Esophagus muscularis mucosa (tissue), 4 donors: ENCODE measurements at regions not wholly inside any gene's neighbourhood (a gene's known extent, or its start where the extent isn't known, plus 50 kb on each side); places are given as distances from the start of the nearest gene placed in this dataset.

ENCODE experiments used
- DNase-seq: peaks from one replicate; pipeline ENCODE4 v3.0.0-alpha.2; 2017; ENCODE audit errors: extremely low spot score
- H3K27ac ChIP-seq, 4 donors: fragments of 200-600 bp; sonication (generic); replicated peaks in 1 of 4; 1 replicate in 3 of 4; 2 replicates in 1 of 4; pipeline ENCODE4 v1.5.1; 2016 to 2019; ENCODE audit warnings: mild to moderate bottlenecking in 1 of 4
- H3K27me3 ChIP-seq, 4 donors: fragments of 200-600 bp; sonication (generic); one replicate each; pipeline versions ENCODE4 v1.5.1 to v1.6.0; 2016 to 2019
- H3K36me3 ChIP-seq, 4 donors: fragments of 200-600 bp; sonication (generic); one replicate each; pipeline ENCODE4 v1.5.1; 2016 to 2019
- H3K4me1 ChIP-seq, 4 donors: fragments of 200-600 bp; sonication (generic); one replicate each; pipeline ENCODE4 v1.5.1; 2016 to 2019
- H3K4me3 ChIP-seq, 4 donors: fragments of 200-600 bp; sonication (generic); 1 replicate in 2 of 4; 2 replicates in 2 of 4; pipeline ENCODE4 v1.5.1; 2016 to 2019; ENCODE audit warnings: mild to moderate bottlenecking in 4 of 4, moderate library complexity in 1 of 4
- H3K9me3 ChIP-seq, 4 donors: fragments of 200-600 bp; sonication (generic); 1 replicate in 3 of 4; 2 replicates in 1 of 4; pipeline ENCODE4 v1.5.1; 2016 to 2019
- EP300 ChIP-seq: sonication (generic); formaldehyde crosslinking; IDR thresholded peaks from one replicate; pipeline ENCODE4 v1.6.1; 2017; ENCODE audit warnings: antibody characterized with exemption
- POLR2A ChIP-seq: fragments of 450-650 bp; IDR thresholded peaks from one replicate; pipeline ENCODE4 v1.6.1; 2017; ENCODE audit warnings: antibody characterized with exemption, moderate library complexity, mild to moderate bottlenecking, low read depth
- POLR2AphosphoS5 ChIP-seq, 2 donors: sonication (generic); formaldehyde crosslinking; IDR thresholded peaks; one replicate each; pipeline ENCODE4 v1.6.1; 2017; ENCODE audit warnings: antibody characterized with exemption in 2 of 2
- WGBS: methylation state at CpG from one replicate; pipeline ENCODE4 v1.1.5; 2018; 5-methylcytosine and 5-hydroxymethylcytosine counted together
- intact Hi-C: fragments of 100-400 bp; cut with DNase I; formaldehyde crosslinking; loops from one replicate; pipeline ENCODE4 v1.15.1; 2023
- TF ChIP-seq, protein P1 (sequence below), 3 experiments: fragments of 200-600 bp in 2 of 3; fragments of 450-650 bp in 1 of 3; sonication (generic) in 2 of 3; IDR thresholded peaks; one replicate each; pipeline ENCODE4 v1.5.1; 2017 to 2019; ENCODE audit warnings: antibody characterized with exemption in 3 of 3, mild to moderate bottlenecking in 2 of 3, moderate library complexity in 1 of 3

DNA sequence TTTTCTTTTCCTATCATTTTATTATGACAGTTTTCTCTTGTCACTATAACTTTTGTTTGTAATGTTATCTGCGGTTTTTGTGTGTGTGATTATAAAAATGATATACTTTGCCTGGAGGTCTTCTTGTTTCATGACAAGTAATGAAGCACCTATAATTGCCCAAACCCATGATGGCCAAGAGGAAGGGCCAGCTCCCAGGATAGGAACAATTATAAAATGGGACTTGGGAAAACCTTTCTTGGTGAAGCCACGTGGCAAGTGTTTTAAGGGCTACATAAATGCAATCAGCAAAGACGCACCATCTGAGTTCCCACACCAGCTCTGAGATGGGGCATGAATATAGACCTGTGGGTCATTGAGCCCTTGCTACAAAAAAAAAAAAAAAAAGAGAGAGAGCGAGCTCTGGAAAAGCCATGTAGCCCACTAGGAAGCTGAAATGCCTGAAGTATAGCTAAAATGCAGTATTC, 462.6 kb upstream of the RUNX1 start:
- no peak overlapping the region for H3K27ac ChIP-seq
- DNase-seq, result no peak
- no peaks in the 10 kb centered on the region for H3K36me3 ChIP-seq
- no peaks in the 10 kb centered on the region for H3K9me3 ChIP-seq
- WGBS, result 81% methylated on average over 4 of the region's 4 CpGs
- no peak overlapping the region for H3K4me3 ChIP-seq
- intact Hi-C loops, result no loop called here
- no peaks in the 10 kb centered on the region for H3K27me3 ChIP-seq
- TF ChIP-seq, protein P1, sequence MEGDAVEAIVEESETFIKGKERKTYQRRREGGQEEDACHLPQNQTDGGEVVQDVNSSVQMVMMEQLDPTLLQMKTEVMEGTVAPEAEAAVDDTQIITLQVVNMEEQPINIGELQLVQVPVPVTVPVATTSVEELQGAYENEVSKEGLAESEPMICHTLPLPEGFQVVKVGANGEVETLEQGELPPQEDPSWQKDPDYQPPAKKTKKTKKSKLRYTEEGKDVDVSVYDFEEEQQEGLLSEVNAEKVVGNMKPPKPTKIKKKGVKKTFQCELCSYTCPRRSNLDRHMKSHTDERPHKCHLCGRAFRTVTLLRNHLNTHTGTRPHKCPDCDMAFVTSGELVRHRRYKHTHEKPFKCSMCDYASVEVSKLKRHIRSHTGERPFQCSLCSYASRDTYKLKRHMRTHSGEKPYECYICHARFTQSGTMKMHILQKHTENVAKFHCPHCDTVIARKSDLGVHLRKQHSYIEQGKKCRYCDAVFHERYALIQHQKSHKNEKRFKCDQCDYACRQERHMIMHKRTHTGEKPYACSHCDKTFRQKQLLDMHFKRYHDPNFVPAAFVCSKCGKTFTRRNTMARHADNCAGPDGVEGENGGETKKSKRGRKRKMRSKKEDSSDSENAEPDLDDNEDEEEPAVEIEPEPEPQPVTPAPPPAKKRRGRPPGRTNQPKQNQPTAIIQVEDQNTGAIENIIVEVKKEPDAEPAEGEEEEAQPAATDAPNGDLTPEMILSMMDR (IDR thresholded peaks at IDR 0.05), result no peak
- TF ChIP-seq POLR2A, result no peak
- TF ChIP-seq POLR2AphosphoS5 (IDR thresholded peaks at IDR 0.05), result no peak
- TF ChIP-seq EP300, result no peak
- H3K4me1 ChIP-seq, result peaks cover under 1 to 11% (median 9%) of the 10 kb centered on the region in 4 donors

DNA sequence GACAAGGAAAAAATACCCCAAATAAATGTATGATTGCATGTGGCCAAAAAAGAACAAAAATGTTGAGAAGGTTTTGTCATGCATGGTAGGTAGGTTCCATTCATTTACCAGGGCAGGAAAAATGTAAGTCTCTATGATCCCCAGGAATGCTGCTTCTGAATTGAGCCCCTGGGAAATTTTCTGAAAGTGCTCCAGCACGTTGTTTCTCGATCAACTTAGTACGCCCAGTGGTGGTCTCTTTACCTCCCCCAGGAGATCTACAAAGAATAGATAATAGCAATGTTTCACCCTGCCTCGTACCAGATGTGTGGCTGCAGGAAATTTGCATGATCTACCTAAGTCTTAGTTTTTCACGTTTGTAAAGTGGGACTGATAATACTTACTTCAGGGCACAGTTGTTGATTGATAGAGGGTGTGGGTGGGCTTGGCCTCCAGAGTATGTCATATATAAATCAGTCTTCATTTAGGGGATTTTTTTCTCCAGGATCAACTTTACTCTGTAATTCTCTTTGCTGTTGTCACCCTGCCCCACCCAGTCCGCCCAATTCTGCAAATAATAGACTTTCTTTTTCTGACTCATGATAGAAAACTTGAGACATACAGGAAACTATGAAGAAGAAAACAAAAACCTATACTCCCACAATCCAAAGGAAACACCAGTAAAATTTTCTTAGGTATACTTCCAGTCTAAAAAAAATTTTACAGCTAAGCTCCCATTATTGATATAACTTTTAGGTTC, 462.0 kb upstream of the RUNX1 start:
- Histone ChIP-seq H3K36me3 (no peaks in the 10 kb centered on the region), H3K4me1 (peaks cover 6 to 17% (median 15%) of the 10 kb centered on the region in 4 donors), H3K27me3 (no peaks in the 10 kb centered on the region), H3K27ac (no peak overlapping the region), H3K4me3 (no peak overlapping the region), H3K9me3 (no peaks in the 10 kb centered on the region)
- no peak for DNase-seq
- 69% methylated on average over 6 of the region's 6 CpGs for WGBS
- TF ChIP-seq POLR2A, result no peak
- TF ChIP-seq POLR2AphosphoS5 (IDR thresholded peaks at IDR 0.05), result no peak
- TF ChIP-seq, protein P1 (IDR thresholded peaks at IDR 0.05), result no peak
- TF ChIP-seq EP300, result no peak
- intact Hi-C loops, result no loop called here

DNA sequence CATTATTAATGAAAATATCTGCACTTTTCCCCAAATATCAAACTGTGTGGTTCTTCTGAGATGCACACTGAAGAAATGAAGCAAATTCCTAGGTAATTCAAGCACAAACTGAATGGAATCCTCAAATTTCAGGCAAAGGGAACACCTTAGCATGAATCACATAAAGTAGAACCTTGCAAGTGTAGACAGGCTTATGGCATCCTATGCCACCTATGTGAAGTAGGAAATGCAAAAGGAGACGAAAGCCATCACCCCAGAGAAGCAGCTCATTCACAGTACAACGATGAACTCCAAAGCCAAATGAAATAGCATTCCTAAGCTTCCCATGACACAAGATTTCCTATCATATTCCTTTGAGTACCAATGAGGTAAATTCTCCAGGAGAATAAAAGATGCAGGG, 461.2 kb upstream of the RUNX1 start:
- intact Hi-C loops, result no loop called here
- no peaks in the 10 kb centered on the region for H3K27me3 ChIP-seq
- DNase-seq, result no peak
- H3K4me1 ChIP-seq, result peaks cover 6 to 24% (median 21%) of the 10 kb centered on the region in 4 donors
- H3K4me3 ChIP-seq, result no peak overlapping the region
- 93% methylated on average over 2 of the region's 2 CpGs for WGBS
- TF ChIP-seq POLR2AphosphoS5 (IDR thresholded peaks at IDR 0.05) (no peak), EP300 (no peak)
- no peaks in the 10 kb centered on the region for H3K9me3 ChIP-seq
- no peaks in the 10 kb centered on the region for H3K36me3 ChIP-seq
- no peak overlapping the region for H3K27ac ChIP-seq

DNA sequence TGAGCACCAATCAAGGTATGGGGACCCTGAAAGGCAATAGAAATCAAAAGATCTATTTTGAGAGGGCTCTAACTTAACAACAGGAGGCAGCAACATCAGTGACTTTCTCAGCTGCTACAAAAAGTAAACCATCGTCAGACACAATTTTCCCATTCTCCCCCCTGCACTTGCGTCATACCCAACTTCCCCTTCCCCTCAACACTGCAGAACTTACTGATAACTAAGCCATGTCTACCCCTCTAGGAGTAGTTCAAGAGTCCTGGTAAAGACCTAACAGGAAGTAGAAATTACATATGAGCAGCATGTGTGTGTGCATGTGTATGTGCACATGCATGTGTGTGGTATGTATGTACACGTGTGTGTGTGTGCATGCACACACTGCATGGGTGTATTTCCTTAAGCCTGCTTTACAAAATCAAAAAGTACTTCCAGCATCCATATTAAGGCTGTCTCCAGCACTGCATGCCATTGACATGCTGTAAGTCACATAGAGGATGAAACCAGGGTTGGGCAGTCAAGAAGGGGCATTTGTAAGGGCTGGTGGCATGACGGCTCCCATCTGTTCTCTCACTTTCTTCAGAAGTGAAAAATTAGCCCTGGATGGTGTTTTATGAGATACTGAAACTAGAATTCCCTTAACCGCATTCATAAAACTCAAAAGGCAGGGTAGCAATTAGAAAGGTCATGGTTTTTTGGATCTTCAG, 460.1 kb upstream of the RUNX1 start:
- 72% methylated on average over 5 of the region's 5 CpGs for WGBS
- H3K27ac ChIP-seq, result no peak overlapping the region
- no peaks in the 10 kb centered on the region for H3K27me3 ChIP-seq

More for the DNA sequence above, 460.1 kb upstream of the RUNX1 start:
- TF ChIP-seq, protein P1 (IDR thresholded peaks at IDR 0.05), result no peak
- peaks cover 6 to 26% (median 25%) of the 10 kb centered on the region in 4 donors for H3K4me1 ChIP-seq
- H3K4me3 ChIP-seq, result no peak overlapping the region
- H3K9me3 ChIP-seq, result no peaks in the 10 kb centered on the region
- intact Hi-C loops, result no loop called here
- DNase-seq, result no peak
- no peaks in the 10 kb centered on the region for H3K36me3 ChIP-seq
